ENCODE measurements at regions not wholly inside any gene's neighbourhood (a gene's known extent, or its start where the extent isn't known, plus 50 kb on each side); places are given as distances from the start of the nearest gene placed in this dataset.

DNA sequence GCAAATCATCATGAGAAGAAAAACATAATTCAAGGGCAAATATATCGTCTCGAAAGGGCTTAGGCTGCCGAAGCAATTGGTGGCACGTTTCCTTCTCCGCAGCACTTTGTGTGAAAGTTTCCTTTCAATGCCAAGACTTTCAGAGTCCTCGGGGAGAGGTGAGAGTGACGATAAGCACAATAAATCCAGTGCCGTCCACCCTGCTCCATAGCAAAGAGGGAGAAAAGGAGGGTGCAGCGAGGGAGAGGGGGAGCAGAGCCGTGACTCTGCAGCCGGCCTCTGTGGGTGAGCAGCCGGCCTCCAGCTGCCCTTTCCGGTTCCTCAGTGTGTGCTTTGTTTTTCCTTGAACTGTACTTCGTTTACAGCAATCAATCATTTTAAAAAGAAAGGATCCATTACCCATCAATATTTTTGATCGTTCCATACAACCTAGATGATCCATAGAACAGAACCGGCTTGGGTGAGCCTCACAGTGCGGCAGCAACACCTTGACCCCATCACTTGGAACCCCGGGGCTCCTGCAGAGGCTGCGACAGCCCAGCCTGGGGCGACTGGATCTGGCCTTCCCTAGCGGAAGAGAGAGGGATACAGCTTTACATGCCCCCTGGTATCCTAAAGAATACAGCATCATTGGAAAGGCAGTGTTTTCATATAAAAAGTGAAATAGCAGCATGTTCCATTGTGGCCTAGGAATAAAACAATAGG lies 247.0 kb upstream of the IRX4 start:
- DNase-seq (ENCODE audit: low spot score): no peak

GRCh38 chr5:2128686-2129355 lies 246.1 kb upstream of the IRX4 start:
- DNase-seq (ENCODE audit: low spot score): no peak

DNA sequence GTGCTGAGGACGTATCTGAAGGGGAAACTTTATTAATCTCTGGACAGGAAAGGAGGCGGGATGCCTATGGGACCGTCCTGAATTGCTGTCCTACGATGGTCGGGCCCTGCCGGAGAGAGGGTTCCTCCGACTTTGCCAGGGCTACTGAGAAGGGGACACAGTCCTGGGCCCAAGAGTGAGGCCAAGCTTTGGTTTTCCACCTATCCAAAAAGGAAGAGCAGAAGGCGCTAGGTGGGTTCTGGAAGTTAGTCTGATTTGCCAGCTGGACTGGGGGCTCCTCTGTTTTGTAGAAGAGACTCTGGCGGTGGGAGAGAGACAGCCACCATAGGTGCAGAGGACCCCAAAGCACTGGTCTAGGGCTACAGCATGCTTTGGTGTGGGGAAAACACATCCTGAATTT lies 243.8 kb upstream of the IRX4 start:
- no peak for DNase-seq (ENCODE audit: low spot score)

- no peak for DNase-seq (ENCODE audit: low spot score)
Observed at GRCh38 chr5:2125901-2126265, 243.2 kb upstream of the IRX4 start.

DNA sequence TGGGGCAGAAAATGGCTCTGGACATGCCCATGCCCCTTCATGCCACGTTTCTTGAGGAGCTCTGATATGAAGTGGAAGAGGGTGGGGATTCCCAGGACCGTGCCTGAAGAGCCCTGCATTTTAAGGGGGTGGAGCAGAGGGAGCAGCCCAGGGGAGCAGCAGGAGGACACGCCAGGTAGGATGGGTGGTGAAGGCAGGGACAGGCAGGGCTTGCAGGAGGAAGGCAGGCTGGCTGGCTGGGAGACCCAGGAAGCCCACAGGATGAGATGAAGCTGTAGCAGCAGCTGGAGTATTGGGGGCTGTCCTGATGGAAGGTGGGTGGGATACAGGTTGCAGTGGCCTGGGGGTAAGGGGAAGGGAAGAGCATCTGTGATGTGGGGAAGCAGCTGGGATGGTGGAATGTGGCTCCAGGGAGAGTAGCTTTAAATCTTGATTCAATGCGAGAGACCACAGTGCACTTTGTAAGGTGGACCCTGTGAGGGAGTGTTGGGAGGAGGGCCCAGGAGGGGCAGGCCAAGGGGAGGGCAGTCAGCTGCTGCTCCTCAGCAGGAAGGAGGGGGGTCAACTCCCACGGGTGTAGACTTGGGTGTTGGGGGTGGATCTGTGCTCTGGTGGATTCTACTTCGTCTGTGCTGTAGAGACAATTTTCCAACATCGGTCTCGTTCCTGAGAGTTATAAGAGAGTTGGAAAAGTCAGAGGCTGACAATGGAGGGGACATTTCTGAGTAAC lies 242.6 kb upstream of the IRX4 start:
- DNase-seq (ENCODE audit: low spot score): no peak

- DNase-seq (ENCODE audit: low spot score): no peak
Observed at GRCh38 chr5:2124434-2125170, 241.9 kb upstream of the IRX4 start.

GRCh38 chr5:2123874-2124273 lies 241.1 kb upstream of the IRX4 start:
- no peak for DNase-seq (ENCODE audit: low spot score)

DNA sequence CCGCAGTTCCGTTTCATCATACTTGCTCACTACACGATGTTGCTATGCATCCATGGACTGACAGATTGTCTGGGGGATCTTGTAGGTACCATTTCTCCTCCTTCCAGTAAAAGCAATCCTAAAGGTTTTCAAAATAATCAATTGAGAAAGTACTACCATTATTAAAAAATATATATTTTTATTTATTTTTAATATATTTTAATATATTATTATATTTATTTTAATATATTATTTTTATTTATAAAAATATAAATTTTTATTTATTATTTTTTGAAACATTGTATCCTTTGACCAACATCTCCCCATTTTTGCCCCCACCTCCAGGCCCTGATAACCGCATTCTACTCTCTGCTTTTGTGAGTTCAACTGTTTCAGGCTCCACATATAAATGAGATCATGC lies 237.6 kb upstream of the IRX4 start:
- no peak for DNase-seq (ENCODE audit: low spot score)

DNA sequence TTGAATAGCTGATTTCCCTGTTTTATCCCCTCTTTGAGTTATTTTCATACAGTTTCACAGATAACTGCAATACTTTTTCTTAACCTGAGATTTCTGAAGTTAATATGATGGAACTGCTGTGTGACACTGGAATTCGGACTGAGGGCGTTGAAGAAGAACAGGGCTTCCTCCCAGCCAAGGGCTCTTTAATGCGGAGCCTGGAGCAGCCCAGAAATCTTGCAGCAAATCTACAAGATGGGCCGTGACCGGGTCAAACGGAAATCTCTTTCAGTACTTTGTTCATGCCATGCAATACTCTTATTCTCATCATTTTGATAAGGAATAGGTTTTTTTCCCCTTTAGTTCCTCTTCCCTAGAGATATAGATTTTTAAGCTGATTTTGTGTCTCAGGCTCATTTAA lies 236.8 kb upstream of the IRX4 start:
- no peak for DNase-seq (ENCODE audit: low spot score)

DNA sequence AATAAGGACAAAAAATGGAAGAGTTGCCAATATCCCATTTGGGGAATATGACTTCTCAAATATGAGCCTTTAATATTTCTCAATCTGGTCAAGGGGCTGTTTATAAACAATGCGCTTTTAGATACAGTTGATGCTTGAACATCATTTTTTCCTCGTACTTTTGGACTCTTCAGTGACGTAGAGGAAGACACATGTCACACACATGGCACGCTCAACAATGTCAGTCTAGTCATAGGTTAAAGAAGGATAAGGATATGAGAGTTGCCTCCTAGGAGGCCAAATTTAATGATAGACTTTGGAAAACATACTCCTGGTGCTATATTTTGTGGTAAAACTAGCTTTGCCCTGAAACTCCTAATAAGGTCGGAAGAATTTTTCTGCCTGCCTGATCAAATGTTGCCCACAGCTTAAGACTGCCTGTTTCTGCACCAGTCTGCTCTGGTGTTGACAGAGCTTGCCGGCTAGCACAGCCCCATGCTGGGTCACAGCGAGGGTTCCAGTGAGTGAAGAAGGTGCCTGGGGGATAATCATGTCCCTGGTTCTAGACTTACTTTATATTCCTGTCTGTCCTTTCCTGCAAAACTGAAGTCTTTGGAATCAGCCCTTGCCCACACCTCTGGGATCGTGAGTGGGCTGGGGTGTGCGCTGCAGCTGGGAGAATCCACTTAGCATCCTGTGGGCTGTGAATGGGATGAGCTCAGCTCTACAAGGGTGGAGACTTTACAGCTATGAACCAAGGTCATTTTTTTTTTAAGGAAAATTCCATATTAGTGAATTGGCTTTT lies 230.8 kb upstream of the IRX4 start:
- DNase-seq (ENCODE audit: low spot score): no peak

DNA sequence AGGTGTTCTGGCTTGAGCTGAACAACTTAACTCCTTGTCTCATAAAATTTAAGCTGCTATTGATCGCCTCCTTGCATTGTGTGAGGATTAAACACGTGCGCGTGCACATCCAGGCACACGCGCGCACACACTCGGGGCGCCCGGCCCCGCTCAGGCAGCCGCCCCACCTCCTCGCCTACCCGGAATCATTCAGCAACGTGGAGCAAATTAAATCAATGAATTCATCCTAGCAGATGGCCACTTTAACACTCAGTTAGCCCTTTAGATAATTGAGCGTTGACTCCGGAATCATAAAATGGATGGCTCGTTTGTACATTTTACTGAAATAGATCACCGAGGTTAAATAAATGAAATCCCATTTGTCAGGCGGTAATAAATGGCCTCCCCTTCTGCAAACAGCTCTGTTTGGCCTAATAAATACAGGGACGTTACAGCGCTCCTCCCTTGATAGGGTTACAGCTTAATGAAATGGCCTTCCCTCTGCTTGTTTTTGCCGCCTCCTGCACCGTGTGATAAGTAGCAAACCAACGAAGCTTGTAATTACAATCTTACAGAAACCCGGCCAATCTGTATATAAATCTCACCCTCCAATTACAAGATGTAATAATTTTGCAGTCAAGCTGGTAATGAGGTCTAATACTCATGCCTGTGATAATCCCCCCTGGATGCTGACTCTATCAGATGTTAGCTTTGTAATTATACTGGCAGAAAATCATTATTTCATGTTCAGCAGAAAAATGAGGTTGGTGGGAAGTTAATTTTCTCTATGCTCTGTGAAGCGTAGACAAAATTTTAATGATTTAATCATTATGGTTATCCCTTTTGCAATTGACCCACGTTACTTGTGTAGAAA lies 229.7 kb upstream of the IRX4 start:
- no peak for DNase-seq (ENCODE audit: low spot score)

- DNase-seq (ENCODE audit: low spot score): no peak
Observed at GRCh38 chr5:2111569-2112105, 228.9 kb upstream of the IRX4 start.

- DNase-seq (ENCODE audit: low spot score): no peak
Observed at GRCh38 chr5:2110934-2111462, 228.3 kb upstream of the IRX4 start.

DNA sequence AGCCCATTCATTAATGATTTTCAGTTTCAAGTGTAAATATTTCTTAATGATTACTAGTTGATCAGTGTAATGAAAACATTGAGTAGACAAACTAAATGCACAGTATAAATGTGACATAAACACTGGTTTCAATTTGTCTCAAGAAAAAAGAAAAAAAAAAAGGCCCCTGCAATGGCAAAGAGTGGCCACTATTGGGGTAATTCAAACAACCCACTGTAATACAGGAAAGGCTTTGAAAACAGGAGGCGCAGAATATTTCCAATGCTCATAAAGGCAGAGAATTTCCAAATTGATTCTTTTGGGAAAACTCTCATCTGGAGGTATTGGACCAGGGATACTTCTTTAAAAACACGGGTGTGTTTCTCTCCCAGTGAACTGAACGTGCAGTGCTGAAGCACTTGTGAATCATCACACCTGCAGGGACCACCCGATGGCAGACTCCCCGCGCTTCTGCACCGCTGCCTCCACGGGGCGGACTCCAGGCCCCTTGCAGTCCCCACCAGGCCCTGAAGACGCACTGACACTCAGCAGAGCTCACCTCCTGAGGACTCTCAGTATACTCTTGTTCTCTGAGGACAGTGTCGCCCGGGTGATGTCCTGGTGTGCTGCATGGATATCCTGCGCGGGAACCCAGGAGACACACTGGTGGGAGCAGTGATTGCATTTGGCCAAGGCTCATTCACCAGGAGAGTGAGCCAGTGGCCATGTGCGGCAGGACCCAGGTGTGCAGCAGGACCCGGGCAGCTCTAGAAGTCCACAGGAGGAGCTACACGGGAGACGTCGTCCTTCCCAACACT lies 227.6 kb upstream of the IRX4 start:
- DNase-seq (ENCODE audit: low spot score): no peak

GRCh38 chr5:2109566-2109965 lies 226.8 kb upstream of the IRX4 start:
- no peak for DNase-seq (ENCODE audit: low spot score)

DNA sequence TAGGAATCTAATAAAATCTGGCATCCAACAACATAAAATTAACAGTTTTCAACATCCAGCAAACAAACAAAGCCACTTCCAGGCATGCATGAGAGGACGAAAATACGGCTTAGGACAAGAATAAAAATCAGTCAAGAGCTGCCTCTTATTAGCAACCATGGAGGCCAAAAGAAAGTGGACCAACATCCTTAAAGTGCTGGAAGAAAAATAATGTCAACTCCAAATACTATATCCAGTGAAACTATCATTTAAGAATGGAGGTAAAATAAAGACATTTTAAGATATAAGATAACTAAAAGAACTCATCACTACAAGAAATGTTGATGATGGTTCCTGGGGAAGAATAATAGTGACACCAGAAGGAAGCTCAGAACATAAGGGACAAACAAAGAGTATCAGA lies 224.0 kb upstream of the IRX4 start:
- no peak for DNase-seq (ENCODE audit: low spot score)

DNA sequence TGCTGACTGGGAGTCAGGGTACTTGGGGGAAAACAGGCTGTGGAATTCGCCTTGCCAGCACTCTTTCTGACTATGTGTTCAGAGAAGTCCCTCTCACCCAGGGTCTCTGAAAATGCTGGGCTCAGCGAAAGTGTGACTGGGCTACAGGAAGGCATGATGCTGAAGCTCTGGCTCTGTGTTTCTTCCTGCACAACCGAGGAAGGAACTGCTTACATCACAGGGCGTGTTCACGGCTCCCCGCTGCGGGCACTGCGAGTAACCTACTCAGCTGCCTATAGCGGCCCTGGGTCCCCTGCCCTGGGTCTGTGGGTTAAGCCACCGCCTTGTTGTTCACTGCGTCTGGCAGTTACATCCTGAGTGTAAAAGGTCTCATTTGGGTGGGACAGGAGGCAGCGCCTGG lies 222.4 kb upstream of the IRX4 start:
- DNase-seq (ENCODE audit: low spot score): no peak

DNA sequence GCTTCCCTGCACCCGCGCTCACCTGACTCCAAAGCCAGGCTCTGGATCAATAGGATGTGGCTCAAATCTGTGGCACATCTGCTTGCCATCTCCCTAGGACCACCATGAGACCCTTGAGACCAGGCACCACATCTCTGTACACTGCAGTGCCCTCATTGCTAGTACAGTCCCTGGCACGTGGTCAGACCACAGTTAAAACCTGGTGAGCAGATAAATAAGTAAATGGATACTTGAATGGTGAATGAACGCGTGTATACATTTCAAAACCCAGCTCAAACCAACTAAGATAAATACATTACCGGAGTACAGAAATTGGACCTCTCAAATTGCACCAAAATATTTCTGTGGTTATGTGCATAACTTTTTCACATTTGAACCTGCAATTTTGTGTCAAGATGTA lies 221.2 kb upstream of the IRX4 start:
- no peak for DNase-seq (ENCODE audit: low spot score)

Measured in GM03348 (cell line).